ENCODE measurements at regions not wholly inside any gene's neighbourhood (a gene's known extent, or its start where the extent isn't known, plus 50 kb on each side); places are given as distances from the start of the nearest gene placed in this dataset.

- Histone ChIP-seq H3K36me3 (ENCODE audit: control insufficient read depth, insufficient read depth, low read length) (no peaks in the 10 kb centered on the region), H3K4me1 (ENCODE audit: control insufficient read depth, insufficient read depth, low read length) (no peaks in the 10 kb centered on the region), H3K4me3 (ENCODE audit: low read length) (no peak overlapping the region), H3K9ac (ENCODE audit: extremely low read depth, low read length, poor library complexity, severe bottlenecking) (no peak overlapping the region), H3K9me3 (ENCODE audit: control insufficient read depth, low read length) (no peaks in the 10 kb centered on the region), H3K27ac (ENCODE audit: low read depth, low read length) (no peak overlapping the region), H3K27me3 (ENCODE audit: control insufficient read depth, insufficient read depth, low read length, poor library complexity, severe bottlenecking) (no peaks in the 10 kb centered on the region)
- H3K4me3 Mint-ChIP-seq, result no peak overlapping the region
- no peak for TF ChIP-seq CTCF (conservative IDR thresholded peaks at IDR 0.05)
- H3K9me3 Mint-ChIP-seq, result no peaks in the 10 kb centered on the region
- peaks cover 7% of the 10 kb centered on the region for H3K4me1 Mint-ChIP-seq
- WGBS, 2 experiments (ENCODE audit: insufficient coverage in 1 of 2, insufficient read length in 1 of 2), result 90 to 92% methylated on average over 2 to 3 of the region's 3 CpGs
- peaks cover 9% of the 10 kb centered on the region for H3K27me3 Mint-ChIP-seq (ENCODE audit: insufficient read depth)
- no peak overlapping the region for H3K27ac Mint-ChIP-seq
- DNase-seq, result no peak
- no peaks in the 10 kb centered on the region for H3K36me3 Mint-ChIP-seq (ENCODE audit: low read depth)
Measured at GRCh38 chr3:152672320-152672649, 162.6 kb upstream of the P2RY1 start.

DNA sequence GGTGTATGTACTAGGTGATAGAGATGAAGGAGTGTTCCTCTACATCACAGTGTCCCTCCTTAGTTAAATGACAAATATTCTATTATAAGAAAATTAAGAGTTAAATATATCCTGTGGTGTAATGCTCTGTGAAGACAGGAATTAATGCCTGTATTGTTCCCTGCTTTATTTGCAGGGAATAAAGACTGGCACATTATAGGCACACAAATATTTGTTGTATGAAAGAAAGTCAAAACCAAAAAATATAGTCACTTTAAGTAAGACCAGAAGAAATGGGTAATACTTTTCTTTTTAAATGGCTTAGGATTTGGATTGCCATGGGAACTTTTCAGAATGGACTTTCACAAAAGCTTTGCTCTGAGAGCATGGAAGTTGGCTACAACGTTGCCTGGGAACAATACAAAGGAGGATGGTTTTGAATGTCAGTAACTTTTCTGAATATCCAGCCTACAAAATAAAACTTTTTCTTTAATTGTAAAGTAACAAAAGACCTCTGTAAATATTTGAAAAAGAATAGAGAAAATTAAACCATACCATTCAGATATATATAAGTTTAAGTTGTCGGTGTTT lies 158.0 kb upstream of the P2RY1 start:
- no peak overlapping the region for H3K27ac ChIP-seq (ENCODE audit: low read depth, low read length)
- TF ChIP-seq CTCF (conservative IDR thresholded peaks at IDR 0.05), result no peak
- no peaks in the 10 kb centered on the region for H3K4me1 ChIP-seq (ENCODE audit: control insufficient read depth, insufficient read depth, low read length)
- H3K27me3 Mint-ChIP-seq (ENCODE audit: insufficient read depth), result peaks cover 23% of the 10 kb centered on the region
- no peak overlapping the region for H3K9ac ChIP-seq (ENCODE audit: extremely low read depth, low read length, poor library complexity, severe bottlenecking)
- no peak for DNase-seq
- 87% methylated on average over 1 of the region's 2 CpGs; no CpG with 5 or more reads in 1 of the 2 experiments for WGBS, 2 experiments (ENCODE audit: insufficient coverage in 1 of 2, insufficient read length in 1 of 2)
- H3K27me3 ChIP-seq (ENCODE audit: control insufficient read depth, insufficient read depth, low read length, poor library complexity, severe bottlenecking), result peaks cover 7% of the 10 kb centered on the region
- no peaks in the 10 kb centered on the region for H3K36me3 ChIP-seq (ENCODE audit: control insufficient read depth, insufficient read depth, low read length)
- H3K9me3 Mint-ChIP-seq, result no peaks in the 10 kb centered on the region
- H3K9me3 ChIP-seq (ENCODE audit: control insufficient read depth, low read length), result no peaks in the 10 kb centered on the region
- H3K4me1 Mint-ChIP-seq, result peaks cover 7% of the 10 kb centered on the region
- H3K27ac Mint-ChIP-seq, result no peak overlapping the region
- no peaks in the 10 kb centered on the region for H3K36me3 Mint-ChIP-seq (ENCODE audit: low read depth)
- no peak overlapping the region for H3K4me3 Mint-ChIP-seq
- no peak overlapping the region for H3K4me3 ChIP-seq (ENCODE audit: low read length)

- H3K27me3 ChIP-seq (ENCODE audit: control insufficient read depth, insufficient read depth, low read length, poor library complexity, severe bottlenecking), result peaks cover 7% of the 10 kb centered on the region
- H3K4me3 ChIP-seq (ENCODE audit: low read length), result no peak overlapping the region
- Mint-ChIP-seq H3K4me1 (peaks cover 7% of the 10 kb centered on the region), H3K9me3 (no peaks in the 10 kb centered on the region), H3K4me3 (no peak overlapping the region), H3K36me3 (ENCODE audit: low read depth) (no peaks in the 10 kb centered on the region), H3K27me3 (ENCODE audit: insufficient read depth) (peaks cover 19% of the 10 kb centered on the region), H3K27ac (no peak overlapping the region)
- DNase-seq, result no peak
- no peak overlapping the region for H3K9ac ChIP-seq (ENCODE audit: extremely low read depth, low read length, poor library complexity, severe bottlenecking)
- H3K27ac ChIP-seq (ENCODE audit: low read depth, low read length), result no peak overlapping the region
- TF ChIP-seq CTCF (conservative IDR thresholded peaks at IDR 0.05), result no peak
- no peaks in the 10 kb centered on the region for H3K9me3 ChIP-seq (ENCODE audit: control insufficient read depth, low read length)
- no peaks in the 10 kb centered on the region for H3K36me3 ChIP-seq (ENCODE audit: control insufficient read depth, insufficient read depth, low read length)
- H3K4me1 ChIP-seq (ENCODE audit: control insufficient read depth, insufficient read depth, low read length), result no peaks in the 10 kb centered on the region
- 85 to 91% methylated on average over 2 of the region's 2 CpGs for WGBS, 2 experiments (ENCODE audit: insufficient coverage in 1 of 2, insufficient read length in 1 of 2)
Measured at GRCh38 chr3:152677491-152677890, 157.4 kb upstream of the P2RY1 start.

Measured in endodermal cell (in vitro differentiated cells).